ENCODE measurements at regions not wholly inside any gene's neighbourhood (a gene's known extent, or its start where the extent isn't known, plus 50 kb on each side); places are given as distances from the start of the nearest gene placed in this dataset.

- peaks cover 4 to 14% (median 6%) of the 10 kb centered on the region in 4 donors for H3K9me3 ChIP-seq (ENCODE audit: control insufficient read depth in 4 of 4, low read length in 3 of 4)
These were observed 113.7 kb upstream of the PRDM1 start for GRCh38 chr6:105972440-105972839.

More at GRCh38 chr6:105972440-105972839, 113.7 kb upstream of the PRDM1 start:
- no peak overlapping the region for H3K9ac ChIP-seq (ENCODE audit: low read depth in 1 of 2, low read length in 2 of 2)
- peaks cover 0 to 3% (median 0%) of the 10 kb centered on the region in 4 donors for H3K27me3 ChIP-seq (ENCODE audit: control insufficient read depth in 4 of 4, insufficient read depth in 4 of 4, low read length in 3 of 4)
- WGBS: 90% methylated on average over 1 of the region's 1 CpG
- peaks cover 0 to 5% (median 0%) of the 10 kb centered on the region in 4 donors for H3K36me3 ChIP-seq (ENCODE audit: control insufficient read depth in 4 of 4, insufficient read depth in 3 of 4, low read depth in 1 of 4, low read length in 3 of 4)
- H3K4me3 ChIP-seq (ENCODE audit: low read depth in 1 of 3, low read length in 3 of 3): no peak overlapping the region
- no peaks in the 10 kb centered on the region for H3K4me1 ChIP-seq (ENCODE audit: control insufficient read depth in 4 of 4, insufficient read depth in 4 of 4, low read length in 3 of 4)
- no peak for DNase-seq (ENCODE audit: low spot score)
- TF ChIP-seq NR2F2 (IDR thresholded peaks at IDR 0.05): no peak
- no peak for TF ChIP-seq FOXA1 (IDR thresholded peaks at IDR 0.05)
- no peak for TF ChIP-seq ZBTB33 (IDR thresholded peaks at IDR 0.05)
- TF ChIP-seq MAX (IDR thresholded peaks at IDR 0.05): no peak
- no peak for TF ChIP-seq CTCF (IDR thresholded peaks at IDR 0.05; ENCODE audit: low read depth, low read length, missing input control)
- TF ChIP-seq HNF4A (conservative IDR thresholded peaks at IDR 0.05): no peak
- TF ChIP-seq TAF1 (conservative IDR thresholded peaks at IDR 0.05): no peak
- TF ChIP-seq JUND (IDR thresholded peaks at IDR 0.05): no peak
- no peak for TF ChIP-seq YY1 (IDR thresholded peaks at IDR 0.05)
- TF ChIP-seq REST (IDR thresholded peaks at IDR 0.05): no peak
- TF ChIP-seq ATF3 (IDR thresholded peaks at IDR 0.05): no peak
- no peak overlapping the region for H3K27ac ChIP-seq (ENCODE audit: low read depth in 1 of 2, low read length in 2 of 2)
